ENCODE measurements at regions not wholly inside any gene's neighbourhood (a gene's known extent, or its start where the extent isn't known, plus 50 kb on each side); places are given as distances from the start of the nearest gene placed in this dataset.

DNA sequence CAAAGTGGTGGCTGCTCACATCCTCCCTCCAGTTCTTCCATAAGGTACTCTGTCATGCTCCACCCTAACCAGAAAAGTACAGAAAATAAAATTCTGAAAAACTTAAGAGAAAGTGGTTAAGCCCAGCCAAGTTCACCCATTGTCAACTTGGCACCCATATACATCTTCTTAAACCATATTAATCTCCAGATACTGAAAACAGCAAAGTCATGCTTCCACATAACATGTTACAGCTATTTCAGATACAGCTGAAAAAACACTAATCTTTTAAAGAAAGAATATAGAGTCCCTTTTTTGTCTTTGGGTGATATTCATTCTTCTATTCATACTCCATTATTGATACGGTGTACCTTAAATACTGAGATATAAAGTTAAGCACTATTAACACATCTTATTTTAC lies 577.8 kb downstream of the KCNT2 start:
- TF ChIP-seq POLR2A (conservative IDR thresholded peaks at IDR 0.05): no peak
- TF ChIP-seq FUS (optimal IDR thresholded peaks at IDR 0.05; ENCODE audit: low read depth, low read length): no peak
- TF ChIP-seq, protein P1, sequence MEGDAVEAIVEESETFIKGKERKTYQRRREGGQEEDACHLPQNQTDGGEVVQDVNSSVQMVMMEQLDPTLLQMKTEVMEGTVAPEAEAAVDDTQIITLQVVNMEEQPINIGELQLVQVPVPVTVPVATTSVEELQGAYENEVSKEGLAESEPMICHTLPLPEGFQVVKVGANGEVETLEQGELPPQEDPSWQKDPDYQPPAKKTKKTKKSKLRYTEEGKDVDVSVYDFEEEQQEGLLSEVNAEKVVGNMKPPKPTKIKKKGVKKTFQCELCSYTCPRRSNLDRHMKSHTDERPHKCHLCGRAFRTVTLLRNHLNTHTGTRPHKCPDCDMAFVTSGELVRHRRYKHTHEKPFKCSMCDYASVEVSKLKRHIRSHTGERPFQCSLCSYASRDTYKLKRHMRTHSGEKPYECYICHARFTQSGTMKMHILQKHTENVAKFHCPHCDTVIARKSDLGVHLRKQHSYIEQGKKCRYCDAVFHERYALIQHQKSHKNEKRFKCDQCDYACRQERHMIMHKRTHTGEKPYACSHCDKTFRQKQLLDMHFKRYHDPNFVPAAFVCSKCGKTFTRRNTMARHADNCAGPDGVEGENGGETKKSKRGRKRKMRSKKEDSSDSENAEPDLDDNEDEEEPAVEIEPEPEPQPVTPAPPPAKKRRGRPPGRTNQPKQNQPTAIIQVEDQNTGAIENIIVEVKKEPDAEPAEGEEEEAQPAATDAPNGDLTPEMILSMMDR (IDR thresholded peaks at IDR 0.05 in 2 of 3, conservative IDR thresholded peaks at IDR 0.05 in 1 of 3; ENCODE audit: insufficient read depth in 2 of 3, low read depth in 1 of 3, low read length in 3 of 3): no peak
- TF ChIP-seq PPARD (CRISPR knock-in tag; IDR thresholded peaks at IDR 0.05): no peak
- TF ChIP-seq ETV5 (CRISPR knock-in tag; IDR thresholded peaks at IDR 0.05; ENCODE audit: low read depth): no peak
- TF ChIP-seq, protein P2, sequence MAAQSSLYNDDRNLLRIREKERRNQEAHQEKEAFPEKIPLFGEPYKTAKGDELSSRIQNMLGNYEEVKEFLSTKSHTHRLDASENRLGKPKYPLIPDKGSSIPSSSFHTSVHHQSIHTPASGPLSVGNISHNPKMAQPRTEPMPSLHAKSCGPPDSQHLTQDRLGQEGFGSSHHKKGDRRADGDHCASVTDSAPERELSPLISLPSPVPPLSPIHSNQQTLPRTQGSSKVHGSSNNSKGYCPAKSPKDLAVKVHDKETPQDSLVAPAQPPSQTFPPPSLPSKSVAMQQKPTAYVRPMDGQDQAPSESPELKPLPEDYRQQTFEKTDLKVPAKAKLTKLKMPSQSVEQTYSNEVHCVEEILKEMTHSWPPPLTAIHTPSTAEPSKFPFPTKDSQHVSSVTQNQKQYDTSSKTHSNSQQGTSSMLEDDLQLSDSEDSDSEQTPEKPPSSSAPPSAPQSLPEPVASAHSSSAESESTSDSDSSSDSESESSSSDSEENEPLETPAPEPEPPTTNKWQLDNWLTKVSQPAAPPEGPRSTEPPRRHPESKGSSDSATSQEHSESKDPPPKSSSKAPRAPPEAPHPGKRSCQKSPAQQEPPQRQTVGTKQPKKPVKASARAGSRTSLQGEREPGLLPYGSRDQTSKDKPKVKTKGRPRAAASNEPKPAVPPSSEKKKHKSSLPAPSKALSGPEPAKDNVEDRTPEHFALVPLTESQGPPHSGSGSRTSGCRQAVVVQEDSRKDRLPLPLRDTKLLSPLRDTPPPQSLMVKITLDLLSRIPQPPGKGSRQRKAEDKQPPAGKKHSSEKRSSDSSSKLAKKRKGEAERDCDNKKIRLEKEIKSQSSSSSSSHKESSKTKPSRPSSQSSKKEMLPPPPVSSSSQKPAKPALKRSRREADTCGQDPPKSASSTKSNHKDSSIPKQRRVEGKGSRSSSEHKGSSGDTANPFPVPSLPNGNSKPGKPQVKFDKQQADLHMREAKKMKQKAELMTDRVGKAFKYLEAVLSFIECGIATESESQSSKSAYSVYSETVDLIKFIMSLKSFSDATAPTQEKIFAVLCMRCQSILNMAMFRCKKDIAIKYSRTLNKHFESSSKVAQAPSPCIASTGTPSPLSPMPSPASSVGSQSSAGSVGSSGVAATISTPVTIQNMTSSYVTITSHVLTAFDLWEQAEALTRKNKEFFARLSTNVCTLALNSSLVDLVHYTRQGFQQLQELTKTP (IDR thresholded peaks at IDR 0.05; ENCODE audit: low read depth in 1 of 2, partially characterized antibody in 2 of 2): no peak
- TF ChIP-seq ZNF589 (CRISPR knock-in tag; IDR thresholded peaks at IDR 0.05; ENCODE audit: low read depth): no peak

Measured in K562 (cell line).